GM23248 (cell line): ENCODE measurements at regions not wholly inside any gene's neighbourhood (a gene's known extent, or its start where the extent isn't known, plus 50 kb on each side); places are given as distances from the start of the nearest gene placed in this dataset.
A peak's percentile ranks its signal among the peaks of the same experiment; 100 is the strongest.

Experiments
- DNase-seq: peaks from one replicate; pipeline ENCODE4 v3.0.0-alpha.2; 2015
- H2AFZ ChIP-seq: fragments of 200-600 bp; sonication (generic); 2 replicates; pipeline ENCODE4 v1.6.1; 2016; ENCODE audit warnings: antibody characterized with exemption
- H3F3A ChIP-seq: fragments of 200-600 bp; sonication (generic); 2 replicates; pipeline ENCODE4 v1.6.1; 2016; ENCODE audit warnings: mild to moderate bottlenecking, antibody characterized with exemption, mixed run types; ENCODE audit not compliant: insufficient read depth
- H3K27ac ChIP-seq: fragments of 200-600 bp; sonication (generic); 2 replicates; pipeline ENCODE4 v1.5.1; 2016; ENCODE audit warnings: mild to moderate bottlenecking
- H3K27me3 ChIP-seq: fragments of 200-600 bp; sonication (generic); replicated peaks from 2 replicates; pipeline ENCODE4 v1.6.1; 2016; ENCODE audit warnings: mild to moderate bottlenecking; ENCODE audit not compliant: insufficient read depth
- H3K36me3 ChIP-seq: fragments of 200-600 bp; sonication (generic); 2 replicates; pipeline ENCODE4 v1.6.1; 2016; ENCODE audit warnings: low read depth, mild to moderate bottlenecking
- H3K4me1 ChIP-seq: fragments of 200-600 bp; sonication (generic); 2 replicates; pipeline ENCODE4 v1.6.1; 2016; ENCODE audit warnings: mild to moderate bottlenecking; ENCODE audit not compliant: insufficient read depth
- H3K4me2 ChIP-seq: fragments of 200-600 bp; sonication (generic); one replicate; pipeline ENCODE4 v1.6.1; 2016; ENCODE audit warnings: mild to moderate bottlenecking; ENCODE audit not compliant: unreplicated experiment
- H3K4me3 ChIP-seq: fragments of 200-600 bp; sonication (generic); 2 replicates; pipeline ENCODE4 v1.5.1; 2016; ENCODE audit warnings: mild to moderate bottlenecking
- H3K79me2 ChIP-seq: fragments of 200-600 bp; sonication (generic); 2 replicates; pipeline ENCODE4 v1.6.1; 2016; ENCODE audit warnings: mild to moderate bottlenecking; ENCODE audit not compliant: insufficient read depth
- H3K9ac ChIP-seq: fragments of 200-600 bp; sonication (generic); 2 replicates; pipeline ENCODE4 v1.6.1; 2016; ENCODE audit warnings: mild to moderate bottlenecking
- H3K9me2 ChIP-seq: fragments of 200-600 bp; sonication (generic); 2 replicates; pipeline ENCODE4 v1.6.1; 2016; ENCODE audit warnings: mixed run types, mild to moderate bottlenecking, moderate library complexity; ENCODE audit not compliant: insufficient read depth
- H3K9me3 ChIP-seq: fragments of 200-600 bp; sonication (generic); one replicate; pipeline ENCODE4 v1.6.1; 2017; ENCODE audit warnings: low read depth
- H4K20me1 ChIP-seq: fragments of 200-600 bp; sonication (generic); 2 replicates; pipeline ENCODE4 v1.6.0; 2016; ENCODE audit not compliant: insufficient read depth
- EZH2 ChIP-seq: fragments of 200-600 bp; sonication (generic); IDR thresholded peaks from 2 replicates; pipeline ENCODE4 v1.6.1; 2018; ENCODE audit warnings: antibody characterized with exemption, mild to moderate bottlenecking; ENCODE audit not compliant: insufficient read depth, poor library complexity, severe bottlenecking
- EZH2phosphoT487 ChIP-seq: fragments of 200-600 bp; sonication (generic); IDR thresholded peaks from 2 replicates; pipeline ENCODE4 v1.6.1; 2018; ENCODE audit warnings: antibody characterized with exemption, moderate library complexity, mild to moderate bottlenecking, low read depth; ENCODE audit not compliant: insufficient read depth
- WGBS, 2 experiments: methylation state at CpG; one replicate each; pipeline ENCODE4 v1.1.6; 2015 to 2017; ENCODE audit warnings: low lambda C conversion rate in 2 of 2, low coverage in 1 of 2; ENCODE audit errors: missing lambda C conversion rate in 2 of 2; 5-methylcytosine and 5-hydroxymethylcytosine counted together
- in situ Hi-C: fragments of 300-500 bp; cut with MboI; formaldehyde crosslinking; loops from 2 replicates; pipeline ENCODE4 v1.15.0; 2020

DNA sequence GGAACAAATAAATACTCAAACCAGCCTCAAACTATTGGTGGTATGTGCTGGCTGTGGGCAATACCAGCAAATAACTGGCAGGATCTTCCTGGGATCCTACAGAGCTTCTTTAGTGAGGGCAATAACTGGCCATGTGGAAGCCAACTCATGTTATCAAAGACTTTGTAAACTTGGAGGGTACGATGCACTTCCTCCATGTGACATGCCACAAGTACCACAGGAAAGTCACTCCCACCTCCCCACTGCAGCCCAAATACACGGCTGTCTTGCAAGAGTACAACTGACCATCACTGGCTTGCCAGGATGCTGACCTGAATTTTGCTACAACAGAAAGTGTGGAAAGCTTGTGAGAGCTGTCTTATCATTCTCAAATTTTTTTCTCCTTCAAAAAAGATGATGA lies 93.3 kb upstream of the MAML3 start:
- WGBS, 2 experiments = 82 to 84% methylated on average over 2 of the region's 2 CpGs
- DNase-seq = no peak
- in situ Hi-C loops = loop anchor here (5.0 to 10.0 kb wide), 2 partner anchors 90 to 192 kb away; no protein-coding TSS in a partner anchor
- H3K4me3 ChIP-seq = no peak overlapping the region
- H3K9me2 ChIP-seq = no peaks in the 10 kb centered on the region
- H3F3A ChIP-seq = no peaks in the 10 kb centered on the region
- no peaks in the 10 kb centered on the region for H4K20me1 ChIP-seq
- no peak overlapping the region for H3K9ac ChIP-seq
- H2AFZ ChIP-seq = no peak overlapping the region
- no peaks in the 10 kb centered on the region for H3K27me3 ChIP-seq
- H3K9me3 ChIP-seq = no peaks in the 10 kb centered on the region
- H3K27ac ChIP-seq = no peak overlapping the region
- no peak overlapping the region for H3K4me2 ChIP-seq
- no peaks in the 10 kb centered on the region for H3K36me3 ChIP-seq
- H3K4me1 ChIP-seq = no peaks in the 10 kb centered on the region
- no peaks in the 10 kb centered on the region for H3K79me2 ChIP-seq
- TF ChIP-seq EZH2 = no peak
- no peak for TF ChIP-seq EZH2phosphoT487

DNA sequence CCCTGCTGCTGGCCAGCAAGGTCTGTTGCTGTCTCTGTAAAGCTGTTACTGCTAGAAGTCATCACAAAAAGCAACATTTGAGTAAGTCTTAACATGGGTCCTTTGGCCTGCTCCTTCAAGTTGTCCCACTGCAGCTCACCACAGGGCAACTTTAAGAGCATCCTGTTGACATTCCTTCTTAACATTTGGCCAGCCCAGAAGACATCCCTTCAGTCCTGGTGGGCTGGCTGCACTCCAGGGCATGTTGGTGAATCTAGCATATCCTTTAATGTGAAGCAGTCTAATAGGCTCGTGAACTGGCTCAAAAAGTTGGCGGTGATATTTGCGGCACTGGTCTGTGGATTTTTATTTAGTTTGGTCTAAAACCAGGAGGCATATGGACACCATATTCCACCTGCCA lies 92.2 kb upstream of the MAML3 start:
- no peaks in the 10 kb centered on the region for H3F3A ChIP-seq
- H3K4me1 ChIP-seq = no peaks in the 10 kb centered on the region
- H3K4me3 ChIP-seq = no peak overlapping the region
- no peak overlapping the region for H3K27ac ChIP-seq
- DNase-seq = no peak
- in situ Hi-C loops = loop anchor here (5.0 to 10.0 kb wide), 2 partner anchors 89 to 191 kb away; no protein-coding TSS in a partner anchor
- no peaks in the 10 kb centered on the region for H3K79me2 ChIP-seq
- H3K9me3 ChIP-seq = no peaks in the 10 kb centered on the region
- H3K9me2 ChIP-seq = no peaks in the 10 kb centered on the region
- H3K36me3 ChIP-seq = no peaks in the 10 kb centered on the region
- WGBS, 2 experiments = 98 to 99% methylated on average over 3 of the region's 3 CpGs
- H3K4me2 ChIP-seq = no peak overlapping the region
- H3K9ac ChIP-seq = no peak overlapping the region
- H2AFZ ChIP-seq = no peak overlapping the region
- TF ChIP-seq EZH2phosphoT487 (no peak), EZH2 (no peak)
- H3K27me3 ChIP-seq = no peaks in the 10 kb centered on the region
- H4K20me1 ChIP-seq = no peaks in the 10 kb centered on the region

DNA sequence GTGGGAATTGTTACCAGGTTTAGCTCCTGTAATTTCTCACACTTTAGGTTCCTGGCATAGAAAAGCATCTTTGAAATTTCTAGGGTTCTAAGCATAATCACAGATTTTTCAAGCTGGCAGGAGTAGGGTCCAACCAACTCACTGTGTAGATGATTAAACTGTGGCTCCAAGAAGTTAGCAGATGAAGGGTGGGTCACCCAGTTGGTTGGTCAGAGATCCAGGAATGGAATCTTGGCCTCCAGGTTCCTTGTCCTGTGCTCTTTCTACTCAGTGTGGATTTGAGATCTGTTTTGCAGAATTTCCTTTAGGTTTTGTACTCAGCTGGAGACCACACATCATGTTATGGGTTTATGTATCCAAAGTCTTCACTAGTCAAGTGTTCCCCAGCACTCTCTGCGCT lies 90.3 kb upstream of the MAML3 start:
- in situ Hi-C loops = loop anchor here (10.0 kb wide), 1 partner anchor 190 kb away; no protein-coding TSS in a partner anchor
- no peak for DNase-seq
- Histone ChIP-seq H3K9ac (no peak overlapping the region), H3K9me2 (no peaks in the 10 kb centered on the region), H3K9me3 (no peaks in the 10 kb centered on the region), H3K27ac (no peak overlapping the region), H3K27me3 (no peaks in the 10 kb centered on the region), H4K20me1 (no peaks in the 10 kb centered on the region), H3K4me2 (no peak overlapping the region), H3F3A (no peaks in the 10 kb centered on the region), H2AFZ (no peak overlapping the region), H3K36me3 (no peaks in the 10 kb centered on the region), H3K4me3 (no peak overlapping the region), H3K79me2 (no peaks in the 10 kb centered on the region), H3K4me1 (no peaks in the 10 kb centered on the region)
- 93 to 97% methylated on average over 1 of the region's 1 CpG for WGBS, 2 experiments
- no peak for TF ChIP-seq EZH2phosphoT487
- no peak for TF ChIP-seq EZH2

DNA sequence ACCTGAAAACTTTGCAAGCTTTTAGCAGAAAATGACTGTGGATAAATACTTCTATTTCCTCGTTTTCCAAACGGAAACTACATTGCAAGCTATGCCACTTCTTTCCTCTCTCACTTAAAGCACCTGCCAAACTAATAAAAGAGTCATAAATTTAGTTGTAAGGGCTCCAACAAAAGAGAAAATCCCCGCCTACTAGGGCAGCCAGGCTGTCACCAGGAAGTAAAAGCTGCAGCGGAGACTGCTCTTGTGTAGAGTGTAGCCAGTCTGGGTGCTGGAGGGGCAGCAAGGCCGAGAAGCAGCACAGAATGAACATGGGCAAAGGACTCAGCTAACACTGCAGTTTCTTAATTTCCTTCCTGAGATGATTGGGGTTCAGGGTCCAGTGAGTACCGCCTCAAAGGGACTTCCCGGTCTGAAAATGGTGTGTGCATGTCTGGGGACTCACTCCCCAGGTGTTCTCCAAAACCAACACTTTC lies 89.3 kb upstream of the MAML3 start:
- H3K4me1 ChIP-seq = peaks cover 10% of the 10 kb centered on the region
- DNase-seq = no peak

More for the DNA sequence above, 89.3 kb upstream of the MAML3 start:
- Histone ChIP-seq H3K9me3 (no peaks in the 10 kb centered on the region), H3K4me3 (no peak overlapping the region), H3K27ac (no peak overlapping the region), H3K4me2 (no peak overlapping the region), H3K9me2 (no peaks in the 10 kb centered on the region), H3K36me3 (no peaks in the 10 kb centered on the region), H3K27me3 (no peaks in the 10 kb centered on the region), H2AFZ (peak overlapping the region; percentile 41), H3K9ac (no peak overlapping the region), H3K79me2 (no peaks in the 10 kb centered on the region), H4K20me1 (no peaks in the 10 kb centered on the region), H3F3A (no peaks in the 10 kb centered on the region)
- WGBS, 2 experiments = 66 to 68% methylated on average over 7 of the region's 7 CpGs
- TF ChIP-seq EZH2 (no peak), EZH2phosphoT487 (no peak)
- in situ Hi-C loops = loop anchor here (10.0 kb wide), 1 partner anchor 189 kb away; no protein-coding TSS in a partner anchor
